Adrenal gland (tissue), 5 donors: ENCODE measurements at regions not wholly inside any gene's neighbourhood (a gene's known extent, or its start where the extent isn't known, plus 50 kb on each side); places are given as distances from the start of the nearest gene placed in this dataset.

Experiments used
- CTCF ChIP-seq, 6 experiments: fragments of 450-650 bp in 4 of 6; fragments of 200-600 bp in 2 of 6; sonication (generic) in 1 of 6; IDR thresholded peaks; 1 replicate in 5 of 6; 2 replicates in 1 of 6; pipeline versions ENCODE4 v1.5.1 to v1.8.0; 2016 to 2021; ENCODE audit warnings: antibody characterized with exemption in 6 of 6, mild to moderate bottlenecking in 2 of 6, moderate library complexity in 1 of 6
- POLR2A ChIP-seq, 2 donors: fragments of 450-650 bp; IDR thresholded peaks; one replicate each; pipeline ENCODE4 v1.6.1; 2017; ENCODE audit warnings: antibody characterized with exemption in 2 of 2, mild to moderate bottlenecking in 2 of 2, moderate library complexity in 1 of 2
- donor health status: DM: no; HTN: no; CAD: no.

GRCh38 chr11:91773090-91773489 lies 451.5 kb upstream of the FAT3 start:
- TF ChIP-seq CTCF (IDR thresholded peaks at IDR 0.05) (no peak), POLR2A (IDR thresholded peaks at IDR 0.05) (no peak)
